ENCODE measurements at regions not wholly inside any gene's neighbourhood (a gene's known extent, or its start where the extent isn't known, plus 50 kb on each side); places are given as distances from the start of the nearest gene placed in this dataset.

DNA sequence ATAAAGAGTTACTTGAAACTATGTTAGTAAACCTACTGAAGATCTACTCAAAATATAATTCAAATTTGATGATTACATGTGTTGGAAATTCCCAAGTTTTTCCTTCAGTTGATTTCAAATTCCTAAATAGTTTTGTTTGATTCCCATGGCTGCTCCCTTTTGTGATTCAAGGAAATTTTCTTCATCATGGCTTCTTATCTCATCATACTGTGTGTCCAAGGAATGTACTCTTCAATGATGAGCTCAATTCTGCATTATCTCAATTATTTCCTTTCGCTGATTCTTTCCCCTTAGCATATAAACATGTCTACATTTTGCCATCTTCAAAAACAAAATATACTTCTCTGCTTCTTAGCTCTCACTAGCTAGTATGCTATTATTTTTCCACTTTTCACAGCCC is 460.4 kb upstream of the NAALADL2 start (continued):
- TF ChIP-seq, protein P1, sequence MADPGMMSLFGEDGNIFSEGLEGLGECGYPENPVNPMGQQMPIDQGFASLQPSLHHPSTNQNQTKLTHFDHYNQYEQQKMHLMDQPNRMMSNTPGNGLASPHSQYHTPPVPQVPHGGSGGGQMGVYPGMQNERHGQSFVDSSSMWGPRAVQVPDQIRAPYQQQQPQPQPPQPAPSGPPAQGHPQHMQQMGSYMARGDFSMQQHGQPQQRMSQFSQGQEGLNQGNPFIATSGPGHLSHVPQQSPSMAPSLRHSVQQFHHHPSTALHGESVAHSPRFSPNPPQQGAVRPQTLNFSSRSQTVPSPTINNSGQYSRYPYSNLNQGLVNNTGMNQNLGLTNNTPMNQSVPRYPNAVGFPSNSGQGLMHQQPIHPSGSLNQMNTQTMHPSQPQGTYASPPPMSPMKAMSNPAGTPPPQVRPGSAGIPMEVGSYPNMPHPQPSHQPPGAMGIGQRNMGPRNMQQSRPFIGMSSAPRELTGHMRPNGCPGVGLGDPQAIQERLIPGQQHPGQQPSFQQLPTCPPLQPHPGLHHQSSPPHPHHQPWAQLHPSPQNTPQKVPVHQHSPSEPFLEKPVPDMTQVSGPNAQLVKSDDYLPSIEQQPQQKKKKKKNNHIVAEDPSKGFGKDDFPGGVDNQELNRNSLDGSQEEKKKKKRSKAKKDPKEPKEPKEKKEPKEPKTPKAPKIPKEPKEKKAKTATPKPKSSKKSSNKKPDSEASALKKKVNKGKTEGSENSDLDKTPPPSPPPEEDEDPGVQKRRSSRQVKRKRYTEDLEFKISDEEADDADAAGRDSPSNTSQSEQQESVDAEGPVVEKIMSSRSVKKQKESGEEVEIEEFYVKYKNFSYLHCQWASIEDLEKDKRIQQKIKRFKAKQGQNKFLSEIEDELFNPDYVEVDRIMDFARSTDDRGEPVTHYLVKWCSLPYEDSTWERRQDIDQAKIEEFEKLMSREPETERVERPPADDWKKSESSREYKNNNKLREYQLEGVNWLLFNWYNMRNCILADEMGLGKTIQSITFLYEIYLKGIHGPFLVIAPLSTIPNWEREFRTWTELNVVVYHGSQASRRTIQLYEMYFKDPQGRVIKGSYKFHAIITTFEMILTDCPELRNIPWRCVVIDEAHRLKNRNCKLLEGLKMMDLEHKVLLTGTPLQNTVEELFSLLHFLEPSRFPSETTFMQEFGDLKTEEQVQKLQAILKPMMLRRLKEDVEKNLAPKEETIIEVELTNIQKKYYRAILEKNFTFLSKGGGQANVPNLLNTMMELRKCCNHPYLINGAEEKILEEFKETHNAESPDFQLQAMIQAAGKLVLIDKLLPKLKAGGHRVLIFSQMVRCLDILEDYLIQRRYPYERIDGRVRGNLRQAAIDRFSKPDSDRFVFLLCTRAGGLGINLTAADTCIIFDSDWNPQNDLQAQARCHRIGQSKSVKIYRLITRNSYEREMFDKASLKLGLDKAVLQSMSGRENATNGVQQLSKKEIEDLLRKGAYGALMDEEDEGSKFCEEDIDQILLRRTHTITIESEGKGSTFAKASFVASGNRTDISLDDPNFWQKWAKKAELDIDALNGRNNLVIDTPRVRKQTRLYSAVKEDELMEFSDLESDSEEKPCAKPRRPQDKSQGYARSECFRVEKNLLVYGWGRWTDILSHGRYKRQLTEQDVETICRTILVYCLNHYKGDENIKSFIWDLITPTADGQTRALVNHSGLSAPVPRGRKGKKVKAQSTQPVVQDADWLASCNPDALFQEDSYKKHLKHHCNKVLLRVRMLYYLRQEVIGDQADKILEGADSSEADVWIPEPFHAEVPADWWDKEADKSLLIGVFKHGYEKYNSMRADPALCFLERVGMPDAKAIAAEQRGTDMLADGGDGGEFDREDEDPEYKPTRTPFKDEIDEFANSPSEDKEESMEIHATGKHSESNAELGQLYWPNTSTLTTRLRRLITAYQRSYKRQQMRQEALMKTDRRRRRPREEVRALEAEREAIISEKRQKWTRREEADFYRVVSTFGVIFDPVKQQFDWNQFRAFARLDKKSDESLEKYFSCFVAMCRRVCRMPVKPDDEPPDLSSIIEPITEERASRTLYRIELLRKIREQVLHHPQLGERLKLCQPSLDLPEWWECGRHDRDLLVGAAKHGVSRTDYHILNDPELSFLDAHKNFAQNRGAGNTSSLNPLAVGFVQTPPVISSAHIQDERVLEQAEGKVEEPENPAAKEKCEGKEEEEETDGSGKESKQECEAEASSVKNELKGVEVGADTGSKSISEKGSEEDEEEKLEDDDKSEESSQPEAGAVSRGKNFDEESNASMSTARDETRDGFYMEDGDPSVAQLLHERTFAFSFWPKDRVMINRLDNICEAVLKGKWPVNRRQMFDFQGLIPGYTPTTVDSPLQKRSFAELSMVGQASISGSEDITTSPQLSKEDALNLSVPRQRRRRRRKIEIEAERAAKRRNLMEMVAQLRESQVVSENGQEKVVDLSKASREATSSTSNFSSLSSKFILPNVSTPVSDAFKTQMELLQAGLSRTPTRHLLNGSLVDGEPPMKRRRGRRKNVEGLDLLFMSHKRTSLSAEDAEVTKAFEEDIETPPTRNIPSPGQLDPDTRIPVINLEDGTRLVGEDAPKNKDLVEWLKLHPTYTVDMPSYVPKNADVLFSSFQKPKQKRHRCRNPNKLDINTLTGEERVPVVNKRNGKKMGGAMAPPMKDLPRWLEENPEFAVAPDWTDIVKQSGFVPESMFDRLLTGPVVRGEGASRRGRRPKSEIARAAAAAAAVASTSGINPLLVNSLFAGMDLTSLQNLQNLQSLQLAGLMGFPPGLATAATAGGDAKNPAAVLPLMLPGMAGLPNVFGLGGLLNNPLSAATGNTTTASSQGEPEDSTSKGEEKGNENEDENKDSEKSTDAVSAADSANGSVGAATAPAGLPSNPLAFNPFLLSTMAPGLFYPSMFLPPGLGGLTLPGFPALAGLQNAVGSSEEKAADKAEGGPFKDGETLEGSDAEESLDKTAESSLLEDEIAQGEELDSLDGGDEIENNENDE (IDR thresholded peaks at IDR 0.05; ENCODE audit: insufficient replicate concordance, low read length) = no peak
- TF ChIP-seq ZNF274 (IDR thresholded peaks at IDR 0.05; ENCODE audit: borderline replicate concordance, extremely low read depth, low read length) (no peak), KDM4A (IDR thresholded peaks at IDR 0.05; ENCODE audit: low read depth, low read length, severe bottlenecking) (no peak), MAX (IDR thresholded peaks at IDR 0.05) (no peak), JUN (IDR thresholded peaks at IDR 0.05; ENCODE audit: low read depth, low read length) (no peak), KDM1A (IDR thresholded peaks at IDR 0.05; ENCODE audit: borderline replicate concordance, low read length) (no peak), SP4 (IDR thresholded peaks at IDR 0.05; ENCODE audit: low read length) (no peak), SIX5 (IDR thresholded peaks at IDR 0.05; ENCODE audit: low read depth, low read length) (no peak), GABPA (IDR thresholded peaks at IDR 0.05; ENCODE audit: borderline replicate concordance, insufficient read depth, low read length) (no peak), ASH2L (IDR thresholded peaks at IDR 0.05; ENCODE audit: low read length) (no peak), CEBPB (IDR thresholded peaks at IDR 0.05; ENCODE audit: low read depth, low read length) (no peak)
- TF ChIP-seq, protein P2, sequence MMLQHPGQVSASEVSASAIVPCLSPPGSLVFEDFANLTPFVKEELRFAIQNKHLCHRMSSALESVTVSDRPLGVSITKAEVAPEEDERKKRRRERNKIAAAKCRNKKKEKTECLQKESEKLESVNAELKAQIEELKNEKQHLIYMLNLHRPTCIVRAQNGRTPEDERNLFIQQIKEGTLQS (IDR thresholded peaks at IDR 0.05; ENCODE audit: insufficient read depth, low read depth, low read length) = no peak
